ENCODE measurements at regions not wholly inside any gene's neighbourhood (a gene's known extent, or its start where the extent isn't known, plus 50 kb on each side); places are given as distances from the start of the nearest gene placed in this dataset.

GRCh38 chr2:106701203-106702022 lies 184.6 kb downstream of the ST6GAL2 start:
- no peak for DNase-seq
- in situ Hi-C loops (cut with HindIII; ENCODE audit: low pct_ligation_motif_present, low pct_unique_long_range_greater_than_20kb, low sequenced_read_pairs): no loop called here

- no peak for DNase-seq
- in situ Hi-C loops (cut with HindIII; ENCODE audit: low pct_ligation_motif_present, low pct_unique_long_range_greater_than_20kb, low sequenced_read_pairs): no loop called here
Observed at GRCh38 chr2:106703161-106703560, 182.8 kb downstream of the ST6GAL2 start.

- in situ Hi-C loops (cut with HindIII; ENCODE audit: low pct_ligation_motif_present, low pct_unique_long_range_greater_than_20kb, low sequenced_read_pairs): no loop called here
- DNase-seq: no peak
Observed at GRCh38 chr2:106704798-106705197, 181.2 kb downstream of the ST6GAL2 start.

GRCh38 chr2:106705877-106706276 lies 180.1 kb downstream of the ST6GAL2 start:
- in situ Hi-C loops (cut with HindIII; ENCODE audit: low pct_ligation_motif_present, low pct_unique_long_range_greater_than_20kb, low sequenced_read_pairs): no loop called here

GRCh38 chr2:106706283-106706682 lies 179.7 kb downstream of the ST6GAL2 start:
- in situ Hi-C loops (cut with HindIII; ENCODE audit: low pct_ligation_motif_present, low pct_unique_long_range_greater_than_20kb, low sequenced_read_pairs): no loop called here
- no peak for DNase-seq

More at GRCh38 chr2:106705877-106706276, 180.1 kb downstream of the ST6GAL2 start:
- no peak for DNase-seq

GRCh38 chr2:106708209-106708608 lies 177.8 kb downstream of the ST6GAL2 start:
- no peak for DNase-seq
- in situ Hi-C loops (cut with HindIII; ENCODE audit: low pct_ligation_motif_present, low pct_unique_long_range_greater_than_20kb, low sequenced_read_pairs): no loop called here

GRCh38 chr2:106709229-106709628 lies 176.7 kb downstream of the ST6GAL2 start:
- in situ Hi-C loops (cut with HindIII; ENCODE audit: low pct_ligation_motif_present, low pct_unique_long_range_greater_than_20kb, low sequenced_read_pairs): no loop called here
- no peak for DNase-seq

- DNase-seq: no peak
- in situ Hi-C loops (cut with HindIII; ENCODE audit: low pct_ligation_motif_present, low pct_unique_long_range_greater_than_20kb, low sequenced_read_pairs): no loop called here
Observed at GRCh38 chr2:106719222-106719621, 166.7 kb downstream of the ST6GAL2 start.

GRCh38 chr2:106720026-106720425 lies 165.9 kb downstream of the ST6GAL2 start:
- in situ Hi-C loops (cut with HindIII; ENCODE audit: low pct_ligation_motif_present, low pct_unique_long_range_greater_than_20kb, low sequenced_read_pairs): no loop called here

GRCh38 chr2:106724301-106724794 lies 161.6 kb downstream of the ST6GAL2 start:
- in situ Hi-C loops (cut with HindIII; ENCODE audit: low pct_ligation_motif_present, low pct_unique_long_range_greater_than_20kb, low sequenced_read_pairs): no loop called here
- DNase-seq: no peak

More at GRCh38 chr2:106720026-106720425, 165.9 kb downstream of the ST6GAL2 start:
- DNase-seq: no peak

GRCh38 chr2:106734165-106734564 lies 151.8 kb downstream of the ST6GAL2 start:
- in situ Hi-C loops (cut with HindIII; ENCODE audit: low pct_ligation_motif_present, low pct_unique_long_range_greater_than_20kb, low sequenced_read_pairs): no loop called here

GRCh38 chr2:106735807-106736206 lies 150.2 kb downstream of the ST6GAL2 start:
- in situ Hi-C loops (cut with HindIII; ENCODE audit: low pct_ligation_motif_present, low pct_unique_long_range_greater_than_20kb, low sequenced_read_pairs): no loop called here
- DNase-seq: no peak

More at GRCh38 chr2:106734165-106734564, 151.8 kb downstream of the ST6GAL2 start:
- no peak for DNase-seq

- DNase-seq: no peak
- in situ Hi-C loops (cut with HindIII; ENCODE audit: low pct_ligation_motif_present, low pct_unique_long_range_greater_than_20kb, low sequenced_read_pairs): no loop called here
Observed at GRCh38 chr2:106736221-106736620, 149.7 kb downstream of the ST6GAL2 start.

GRCh38 chr2:106745468-106745867 lies 140.5 kb downstream of the ST6GAL2 start:
- in situ Hi-C loops (cut with HindIII; ENCODE audit: low pct_ligation_motif_present, low pct_unique_long_range_greater_than_20kb, low sequenced_read_pairs): no loop called here
- DNase-seq: no peak

GRCh38 chr2:106749823-106750222 lies 136.1 kb downstream of the ST6GAL2 start:
- DNase-seq: no peak
- in situ Hi-C loops (cut with HindIII; ENCODE audit: low pct_ligation_motif_present, low pct_unique_long_range_greater_than_20kb, low sequenced_read_pairs): no loop called here
